A549 (cell line): ENCODE measurements at regions not wholly inside any gene's neighbourhood (a gene's known extent, or its start where the extent isn't known, plus 50 kb on each side); places are given as distances from the start of the nearest gene placed in this dataset.

Experiments
- ATAC-seq, 2 experiments: fragments of 200-7000 bp in 1 of 2; fragments of >200 bp in 1 of 2; cut with Nextera tagmentation in 1 of 2; cut with Tn5 transposase in 1 of 2; 3 replicates each; pipeline versions ENCODE4 v1.8.0 to v1.9.1; 2018 to 2020; ENCODE audit warnings: mild to moderate bottlenecking in 1 of 2, moderate library complexity in 1 of 2
- CTCF ChIA-PET: fragments of 300-600 bp; sonication (Branson Sonifier 250); formaldehyde crosslinking; extraction: SDS; loops from one replicate; lab custom pipeline; 2021; ENCODE audit warnings: antibody characterized with exemption, inconsistent platforms; lab: Yijun Ruan, JAX
- POLR2A ChIA-PET: fragments of 350-600 bp; formaldehyde crosslinking; extraction: SDS; loops from one replicate; lab custom pipeline; 2021; ENCODE audit warnings: antibody characterized with exemption, inconsistent platforms; lab: Yijun Ruan, JAX
- DNase-seq, 2 experiments: peaks; one replicate each; pipeline versions ENCODE4 v3.0.0 to v3.0.0-alpha.2; 2011 to 2016; ENCODE audit warnings: low read depth in 1 of 2, low spot score in 1 of 2
- FAIRE-seq: peaks from 2 replicates; lab custom pipeline; 2011; peaks lifted over from hg19 to GRCh38; lab: Jason Lieb, UNC
- H3K27ac ChIP-seq, 2 experiments: fragments of >200 bp; sonication (Bioruptor Twin); formaldehyde crosslinking; 3 replicates each; pipeline ENCODE4 v1.5.1; 2016 to 2017
- H3K4me1 ChIP-seq: fragments of >200 bp; sonication (Bioruptor Twin); formaldehyde crosslinking; 3 replicates; pipeline ENCODE4 v1.6.1; 2016
- H3K4me2 ChIP-seq: fragments of >200 bp; sonication (Bioruptor Twin); formaldehyde crosslinking; 3 replicates; pipeline ENCODE4 v1.6.1; 2016
- H3K4me3 ChIP-seq: fragments of >200 bp; sonication (Bioruptor Twin); formaldehyde crosslinking; 3 replicates; pipeline ENCODE4 v1.5.1; 2016
- H3K9me3 ChIP-seq: fragments of >200 bp; sonication (Bioruptor Twin); formaldehyde crosslinking; 3 replicates; pipeline ENCODE4 v1.6.1; 2016
- CBX2 ChIP-seq: fragments of 200-600 bp; sonication (generic); IDR thresholded peaks from 2 replicates; pipeline ENCODE4 v1.6.1; 2016; ENCODE audit warnings: low read depth, mild to moderate bottlenecking, borderline replicate concordance
- EP300 ChIP-seq, 2 experiments: fragments of >200 bp; sonication (Bioruptor Twin); formaldehyde crosslinking; IDR thresholded peaks; 2 replicates in 1 of 2; 3 replicates in 1 of 2; pipeline ENCODE4 v1.6.1; 2016 to 2017
- FOSL2 ChIP-seq, 2 experiments: fragments of 450-650 bp in 1 of 2; fragments of >200 bp in 1 of 2; sonication (Bioruptor Twin) in 1 of 2; formaldehyde crosslinking; IDR thresholded peaks; 2 replicates each; pipeline versions ENCODE4 v1.5.0 to v1.6.1; 2016 to 2020; ENCODE audit warnings: mild to moderate bottlenecking in 1 of 2, moderate library complexity in 1 of 2
- GATA3 ChIP-seq: IDR thresholded peaks from 2 replicates; pipeline ENCODE4 v1.6.1; 2012; ENCODE audit warnings: borderline replicate concordance
- HOXB5 ChIP-seq: fragments of 250-450 bp; sonication (Bioruptor Pico); IDR thresholded peaks from 2 replicates; pipeline ENCODE4 v1.5.0; 2020; ENCODE audit warnings: mild to moderate bottlenecking, moderate library complexity
- JUN ChIP-seq, 2 experiments: fragments of >200 bp; sonication (Bioruptor Twin); formaldehyde crosslinking; IDR thresholded peaks; 2 replicates in 1 of 2; 3 replicates in 1 of 2; pipeline ENCODE4 v1.6.1; 2016 to 2017
- MAFK ChIP-seq: fragments of 450-650 bp; IDR thresholded peaks from 2 replicates; pipeline ENCODE4 v1.6.1; 2014; ENCODE audit not compliant: partially characterized antibody
- NR3C1 ChIP-seq: fragments of >200 bp; sonication (Bioruptor Twin); formaldehyde crosslinking; IDR thresholded peaks from 3 replicates; pipeline ENCODE4 v1.6.1; 2017
- PHF8 ChIP-seq: fragments of 200-600 bp; sonication (generic); IDR thresholded peaks from 2 replicates; pipeline ENCODE4 v1.6.1; 2016; ENCODE audit warnings: low read depth, mild to moderate bottlenecking, antibody characterized with exemption, moderate library complexity, borderline replicate concordance
- RARB ChIP-seq: fragments of 250-450 bp; sonication (Bioruptor Pico); IDR thresholded peaks from 2 replicates; pipeline ENCODE4 v1.8.0; 2021; ENCODE audit warnings: mild to moderate bottlenecking, moderate library complexity
- RNF2 ChIP-seq: fragments of 200-600 bp; sonication (generic); IDR thresholded peaks from 2 replicates; pipeline ENCODE4 v1.6.1; 2016; ENCODE audit warnings: low read depth, mild to moderate bottlenecking, antibody characterized with exemption, moderate library complexity, borderline replicate concordance
- TP53 ChIP-seq: fragments of 250-450 bp; sonication (Bioruptor Pico); IDR thresholded peaks from 2 replicates; pipeline ENCODE4 v1.5.0; 2021; ENCODE audit warnings: mild to moderate bottlenecking, moderate library complexity
- ZNF302 ChIP-seq: fragments of 250-450 bp; sonication (Bioruptor Pico); IDR thresholded peaks from 2 replicates; pipeline ENCODE4 v1.9.0; 2021; ENCODE audit warnings: inconsistent platforms, mild to moderate bottlenecking, moderate library complexity
- ZSCAN20 ChIP-seq: fragments of 250-450 bp; sonication (Bioruptor Pico); IDR thresholded peaks from 2 replicates; pipeline ENCODE4 v1.8.0; 2022; ENCODE audit warnings: mild to moderate bottlenecking, moderate library complexity
- WGBS: methylation state at CpG from one replicate; pipeline ENCODE4 v1.1.6; 2017; ENCODE audit errors: missing lambda C conversion rate; 5-methylcytosine and 5-hydroxymethylcytosine counted together
- TF ChIP-seq, protein P1 (sequence below): fragments of 200-600 bp; sonication (generic); IDR thresholded peaks from 2 replicates; pipeline ENCODE4 v1.6.1; 2016; ENCODE audit warnings: antibody characterized with exemption, mild to moderate bottlenecking, moderate library complexity
- TF ChIP-seq, protein P2 (sequence below): fragments of 450-650 bp; IDR thresholded peaks from 2 replicates; pipeline ENCODE4 v1.6.1; 2014; ENCODE audit warnings: antibody characterized with exemption

DNA sequence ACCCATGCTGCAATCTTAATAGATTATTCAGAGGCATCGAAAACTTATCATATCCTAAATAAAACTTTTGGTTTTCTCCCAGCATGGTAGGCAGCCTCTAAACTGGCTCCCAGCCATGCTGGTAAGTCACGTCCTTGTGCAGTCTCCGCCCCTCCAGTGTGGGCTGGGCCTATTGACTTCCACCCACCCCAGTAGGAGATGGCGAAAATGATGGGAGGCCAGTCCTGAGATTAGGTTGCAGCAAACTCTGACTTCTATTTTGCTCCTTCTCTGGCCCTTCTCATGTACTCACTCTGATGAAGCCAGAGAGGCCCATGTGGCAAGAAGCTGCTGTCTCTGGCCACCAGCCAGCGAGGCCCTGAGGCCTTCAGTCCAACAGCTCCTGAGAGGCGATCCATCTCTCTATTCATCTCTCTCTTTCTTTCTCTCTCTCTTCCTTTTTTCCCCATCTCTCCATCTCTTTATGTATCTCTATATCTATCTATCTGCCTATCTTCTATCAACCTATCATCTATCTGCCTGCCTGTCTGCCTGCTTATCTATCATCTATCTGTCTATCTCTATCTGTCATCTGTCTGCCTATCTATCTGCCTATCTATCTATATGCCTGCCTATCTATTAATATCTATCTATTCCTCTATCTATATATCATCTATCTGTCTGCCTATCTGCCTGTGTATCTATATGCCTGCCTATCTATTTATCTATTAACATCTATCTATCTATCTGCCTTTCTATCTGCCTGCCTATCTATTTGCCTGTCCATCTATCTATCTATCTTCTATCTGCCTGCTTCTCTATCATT lies 52.7 kb upstream of the STX16 start:
- DNase-seq = no peak

DNA sequence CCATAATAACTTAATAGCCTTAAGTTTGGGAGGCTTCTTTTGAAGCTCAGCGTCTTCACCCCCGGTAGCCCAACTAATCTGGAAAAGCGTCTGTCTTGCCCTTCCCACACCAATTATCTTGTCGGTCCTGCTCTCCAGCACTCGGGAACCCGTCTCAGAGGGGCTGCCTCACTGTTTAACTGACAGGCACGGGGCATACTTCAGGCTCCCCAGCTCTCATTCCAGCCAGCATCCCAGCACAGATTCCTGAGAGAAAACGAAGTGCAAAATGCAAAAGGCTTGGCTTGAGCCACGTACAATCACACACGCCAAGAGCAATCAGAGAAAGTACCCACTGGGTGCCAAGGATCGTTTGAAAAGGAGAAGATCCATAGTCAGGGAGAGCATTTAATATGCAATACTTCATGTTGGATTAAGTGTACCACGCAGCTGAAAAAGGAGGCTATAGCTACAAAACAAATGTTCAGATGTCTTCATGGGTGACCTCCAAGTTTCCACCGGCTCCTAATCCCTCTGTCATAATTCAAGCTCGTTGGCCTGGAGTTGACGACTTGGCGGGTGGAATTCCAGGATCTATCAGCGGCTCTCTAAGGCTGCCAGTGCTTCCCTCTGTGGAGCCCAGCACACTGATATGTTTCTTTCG lies 53.7 kb upstream of the STX16 start:
- CTCF ChIA-PET = no interaction called here
- H3K9me3 ChIP-seq = no peaks in the 10 kb centered on the region
- ATAC-seq = no peak
- DNase-seq = no peak
- POLR2A ChIA-PET = no interaction called here
- H3K27ac ChIP-seq = no peak overlapping the region
- no peak for TF ChIP-seq MAFK
- no peak for TF ChIP-seq FOSL2 (IDR thresholded peaks at IDR 0.05)
- TF ChIP-seq FOSL2 (CRISPR knock-in tag; IDR thresholded peaks at IDR 0.05) = no peak
- 54% methylated on average over 18 of the region's 18 CpGs for WGBS
- no peak overlapping the region for H3K4me3 ChIP-seq
- H3K4me2 ChIP-seq = no peak overlapping the region
- FAIRE-seq = no peak
- H3K4me1 ChIP-seq = no peaks in the 10 kb centered on the region

More for the DNA sequence above, 52.7 kb upstream of the STX16 start:
- CTCF ChIA-PET = interaction anchor here (0.6 to 0.8 kb wide), 2 partner anchors 14 to 22 kb away, joined by 3 read pairs; no protein-coding TSS in a partner anchor
- WGBS = 59% methylated on average over 6 of the region's 6 CpGs
- ATAC-seq = no peak
- FAIRE-seq = no peak
- no peak overlapping the region for H3K4me3 ChIP-seq
- no peaks in the 10 kb centered on the region for H3K9me3 ChIP-seq
- no peaks in the 10 kb centered on the region for H3K4me1 ChIP-seq
- POLR2A ChIA-PET = no interaction called here
- no peak overlapping the region for H3K4me2 ChIP-seq
- TF ChIP-seq GATA3 (no peak), PHF8 (no peak), RARB (CRISPR knock-in tag) (no peak), EP300 (IDR thresholded peaks at IDR 0.05) (no peak), JUN (IDR thresholded peaks at IDR 0.05) (no peak), RNF2 (no peak), HOXB5 (no peak), ZNF302 (CRISPR knock-in tag) (no peak)
- TF ChIP-seq, protein P1, sequence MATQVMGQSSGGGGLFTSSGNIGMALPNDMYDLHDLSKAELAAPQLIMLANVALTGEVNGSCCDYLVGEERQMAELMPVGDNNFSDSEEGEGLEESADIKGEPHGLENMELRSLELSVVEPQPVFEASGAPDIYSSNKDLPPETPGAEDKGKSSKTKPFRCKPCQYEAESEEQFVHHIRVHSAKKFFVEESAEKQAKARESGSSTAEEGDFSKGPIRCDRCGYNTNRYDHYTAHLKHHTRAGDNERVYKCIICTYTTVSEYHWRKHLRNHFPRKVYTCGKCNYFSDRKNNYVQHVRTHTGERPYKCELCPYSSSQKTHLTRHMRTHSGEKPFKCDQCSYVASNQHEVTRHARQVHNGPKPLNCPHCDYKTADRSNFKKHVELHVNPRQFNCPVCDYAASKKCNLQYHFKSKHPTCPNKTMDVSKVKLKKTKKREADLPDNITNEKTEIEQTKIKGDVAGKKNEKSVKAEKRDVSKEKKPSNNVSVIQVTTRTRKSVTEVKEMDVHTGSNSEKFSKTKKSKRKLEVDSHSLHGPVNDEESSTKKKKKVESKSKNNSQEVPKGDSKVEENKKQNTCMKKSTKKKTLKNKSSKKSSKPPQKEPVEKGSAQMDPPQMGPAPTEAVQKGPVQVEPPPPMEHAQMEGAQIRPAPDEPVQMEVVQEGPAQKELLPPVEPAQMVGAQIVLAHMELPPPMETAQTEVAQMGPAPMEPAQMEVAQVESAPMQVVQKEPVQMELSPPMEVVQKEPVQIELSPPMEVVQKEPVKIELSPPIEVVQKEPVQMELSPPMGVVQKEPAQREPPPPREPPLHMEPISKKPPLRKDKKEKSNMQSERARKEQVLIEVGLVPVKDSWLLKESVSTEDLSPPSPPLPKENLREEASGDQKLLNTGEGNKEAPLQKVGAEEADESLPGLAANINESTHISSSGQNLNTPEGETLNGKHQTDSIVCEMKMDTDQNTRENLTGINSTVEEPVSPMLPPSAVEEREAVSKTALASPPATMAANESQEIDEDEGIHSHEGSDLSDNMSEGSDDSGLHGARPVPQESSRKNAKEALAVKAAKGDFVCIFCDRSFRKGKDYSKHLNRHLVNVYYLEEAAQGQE = no peak
- no peak overlapping the region for H3K27ac ChIP-seq

DNA sequence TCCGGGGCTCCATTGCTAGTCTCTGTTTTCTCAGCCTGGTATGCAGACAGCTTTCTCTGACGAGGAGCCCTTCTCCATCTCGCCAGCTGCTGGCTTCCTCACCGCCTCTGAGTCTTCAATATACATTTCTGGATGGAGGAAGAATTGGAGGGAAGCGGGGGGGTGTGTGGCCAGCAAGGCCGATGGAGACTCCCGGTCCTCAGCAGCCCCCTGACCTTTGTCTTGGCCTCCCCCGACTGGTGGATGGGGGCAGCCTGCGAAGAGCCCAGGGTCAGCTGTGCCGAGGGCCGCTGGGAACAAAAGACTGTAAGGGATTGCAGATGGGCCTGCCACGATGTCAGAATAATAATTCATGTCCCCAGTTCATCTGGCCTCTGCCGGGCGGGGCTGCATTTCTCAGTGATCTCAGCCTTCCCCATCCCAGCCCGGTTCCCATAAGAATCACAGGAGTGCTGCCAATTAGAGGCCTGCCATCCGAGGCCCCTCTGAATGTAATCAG lies 54.3 kb upstream of the STX16 start:
- TF ChIP-seq, protein P2, sequence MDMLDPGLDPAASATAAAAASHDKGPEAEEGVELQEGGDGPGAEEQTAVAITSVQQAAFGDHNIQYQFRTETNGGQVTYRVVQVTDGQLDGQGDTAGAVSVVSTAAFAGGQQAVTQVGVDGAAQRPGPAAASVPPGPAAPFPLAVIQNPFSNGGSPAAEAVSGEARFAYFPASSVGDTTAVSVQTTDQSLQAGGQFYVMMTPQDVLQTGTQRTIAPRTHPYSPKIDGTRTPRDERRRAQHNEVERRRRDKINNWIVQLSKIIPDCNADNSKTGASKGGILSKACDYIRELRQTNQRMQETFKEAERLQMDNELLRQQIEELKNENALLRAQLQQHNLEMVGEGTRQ = no peak
- TF ChIP-seq ZSCAN20 (CRISPR knock-in tag) (no peak), TP53 (no peak), NR3C1 (no peak), CBX2 (no peak)
- TF ChIP-seq, protein P1 = no peak
- ChIA-PET POLR2A (no interaction called here), CTCF (interaction anchor here (1.0 kb wide), 1 partner anchor 11 kb away, joined by 3 read pairs; no protein-coding TSS in a partner anchor)
- FAIRE-seq (no peak), DNase-seq (no peak), ATAC-seq (no peak)
- Histone ChIP-seq H3K4me3 (no peak overlapping the region), H3K27ac (no peak overlapping the region), H3K4me1 (no peaks in the 10 kb centered on the region), H3K4me2 (no peak overlapping the region), H3K9me3 (no peaks in the 10 kb centered on the region)
- WGBS = 61% methylated on average over 16 of the region's 16 CpGs
